Stimulated activated CD4-positive, alpha-beta T cell treated with anti-CD3 and anti-CD28 coated beads, Interleukin-1b, Interleukin-23, amount 100 ng/mL, for 1 hour (primary cell): ENCODE measurements at regions not wholly inside any gene's neighbourhood (a gene's known extent, or its start where the extent isn't known, plus 50 kb on each side); places are given as distances from the start of the nearest gene placed in this dataset.
"Not testable (repeated sequence)": the region's sequence is repeated elsewhere in the genome, so short reads cannot be mapped to it uniquely, and the experiment has no call there.

Source experiments
- DNase-seq, 2 donors: peaks; one replicate each; pipeline ENCODE4 v3.0.0-alpha.2; 2020; ENCODE audit warnings: low read depth in 2 of 2

GRCh38 chr2:84217456-84217855 lies 241.6 kb downstream of the SUCLG1 start:
- no peak for DNase-seq

- DNase-seq: no peak
Measured at GRCh38 chr2:84214455-84214854, 244.6 kb downstream of the SUCLG1 start.

- DNase-seq: no peak
Measured at GRCh38 chr2:84212611-84213314, 246.3 kb downstream of the SUCLG1 start.

- no peak for DNase-seq
Measured at GRCh38 chr2:84209941-84210340, 249.1 kb downstream of the SUCLG1 start.

GRCh38 chr2:84204995-84205394 lies 254.1 kb downstream of the SUCLG1 start:
- no peak for DNase-seq

GRCh38 chr2:84202166-84202565 lies 256.9 kb downstream of the SUCLG1 start:
- no peak for DNase-seq

GRCh38 chr2:84201158-84201557 lies 257.9 kb downstream of the SUCLG1 start:
- DNase-seq: no peak

- DNase-seq: no peak
Measured at GRCh38 chr2:84197901-84198300, 261.2 kb downstream of the SUCLG1 start.

GRCh38 chr2:84194949-84195644 lies 264.0 kb downstream of the SUCLG1 start:
- no peak for DNase-seq

- DNase-seq: no peak
Measured at GRCh38 chr2:84194181-84194580, 264.9 kb downstream of the SUCLG1 start.

- DNase-seq: no peak
Measured at GRCh38 chr2:84187258-84187657, 271.8 kb downstream of the SUCLG1 start.

- DNase-seq: no peak
Measured at GRCh38 chr2:84181927-84182326, 277.2 kb downstream of the SUCLG1 start.

- DNase-seq: no peak
Measured at GRCh38 chr2:84177733-84178132, 281.3 kb downstream of the SUCLG1 start.

GRCh38 chr2:84175970-84176369 lies 283.1 kb downstream of the SUCLG1 start:
- DNase-seq: no peak

GRCh38 chr2:84175340-84175739 lies 283.7 kb downstream of the SUCLG1 start:
- no peak for DNase-seq

GRCh38 chr2:84173041-84173440 lies 286.0 kb downstream of the SUCLG1 start:
- no peak for DNase-seq

GRCh38 chr2:84170979-84171378 lies 288.1 kb downstream of the SUCLG1 start:
- DNase-seq: no peak

GRCh38 chr2:84169871-84170270 lies 289.2 kb downstream of the SUCLG1 start:
- DNase-seq: no peak

GRCh38 chr2:84168552-84168951 lies 290.5 kb downstream of the SUCLG1 start:
- DNase-seq: not testable (repeated sequence)

GRCh38 chr2:84165256-84165655 lies 293.8 kb downstream of the SUCLG1 start:
- no peak for DNase-seq

- DNase-seq: no peak
Measured at GRCh38 chr2:84160453-84160852, 298.6 kb downstream of the SUCLG1 start.

- no peak for DNase-seq
Measured at GRCh38 chr2:84158605-84159004, 300.5 kb downstream of the SUCLG1 start.

GRCh38 chr2:84152462-84152861 lies 306.6 kb downstream of the SUCLG1 start:
- no peak for DNase-seq

GRCh38 chr2:84144345-84144744 lies 314.7 kb downstream of the SUCLG1 start:
- no peak for DNase-seq
